ENCODE measurements at regions not wholly inside any gene's neighbourhood (a gene's known extent, or its start where the extent isn't known, plus 50 kb on each side); places are given as distances from the start of the nearest gene placed in this dataset.
"Not testable (repeated sequence)": the region's sequence is repeated elsewhere in the genome, so short reads cannot be mapped to it uniquely, and the experiment has no call there.

GRCh38 chr5:138647261-138647788, 72.1 kb upstream of the HSPA9 start:
- no peak for DNase-seq

GRCh38 chr5:138646671-138647070, 71.5 kb upstream of the HSPA9 start:
- no peak for DNase-seq

GRCh38 chr5:138645778-138646575, 70.8 kb upstream of the HSPA9 start:
- DNase-seq = no peak

GRCh38 chr5:138643040-138643791, 68.0 kb upstream of the HSPA9 start:
- DNase-seq = no peak

- DNase-seq = peak; percentile 88 to 93
Measured at GRCh38 chr5:138641547-138642298, 66.5 kb upstream of the HSPA9 start.

- no peak for DNase-seq
Measured at GRCh38 chr5:138640646-138641254, 65.5 kb upstream of the HSPA9 start.

GRCh38 chr5:138640138-138640537, 64.9 kb upstream of the HSPA9 start:
- DNase-seq = no peak

GRCh38 chr5:138639326-138639725, 64.1 kb upstream of the HSPA9 start:
- no peak for DNase-seq

GRCh38 chr5:138637256-138637655, 62.1 kb upstream of the HSPA9 start:
- no peak for DNase-seq

GRCh38 chr5:138636398-138636944, 61.3 kb upstream of the HSPA9 start:
- no peak for DNase-seq

- no peak for DNase-seq
Measured at GRCh38 chr5:138635708-138636107, 60.5 kb upstream of the HSPA9 start.

GRCh38 chr5:138635265-138635664, 60.1 kb upstream of the HSPA9 start:
- DNase-seq = no peak

GRCh38 chr5:138634804-138635203, 59.6 kb upstream of the HSPA9 start:
- not testable (repeated sequence) for DNase-seq

GRCh38 chr5:138632900-138633489, 57.8 kb upstream of the HSPA9 start:
- peak; percentile 19 to 20 for DNase-seq

- DNase-seq = no peak
Measured at GRCh38 chr5:138631096-138631928, 56.1 kb upstream of the HSPA9 start.

GRCh38 chr5:138629392-138629791, 54.2 kb upstream of the HSPA9 start:
- no peak for DNase-seq

GRCh38 chr5:138626333-138626944, 51.2 kb upstream of the HSPA9 start:
- DNase-seq = no peak

GRCh38 chr5:138625134-138625533, 49.9 kb upstream of the HSPA9 start:
- no peak for DNase-seq

All from stimulated activated CD4-positive, alpha-beta T cell treated with anti-CD3 and anti-CD28 coated beads, Interleukin-2, amount 100 ng/mL, for 48 hours (primary cell).